ENCODE measurements at regions not wholly inside any gene's neighbourhood (a gene's known extent, or its start where the extent isn't known, plus 50 kb on each side); places are given as distances from the start of the nearest gene placed in this dataset.

GRCh38 chr5:72041654-72042053, 65.6 kb upstream of the MAP1B start:
- TF ChIP-seq REST (IDR thresholded peaks at IDR 0.05), result no peak
- TF ChIP-seq, protein P1, sequence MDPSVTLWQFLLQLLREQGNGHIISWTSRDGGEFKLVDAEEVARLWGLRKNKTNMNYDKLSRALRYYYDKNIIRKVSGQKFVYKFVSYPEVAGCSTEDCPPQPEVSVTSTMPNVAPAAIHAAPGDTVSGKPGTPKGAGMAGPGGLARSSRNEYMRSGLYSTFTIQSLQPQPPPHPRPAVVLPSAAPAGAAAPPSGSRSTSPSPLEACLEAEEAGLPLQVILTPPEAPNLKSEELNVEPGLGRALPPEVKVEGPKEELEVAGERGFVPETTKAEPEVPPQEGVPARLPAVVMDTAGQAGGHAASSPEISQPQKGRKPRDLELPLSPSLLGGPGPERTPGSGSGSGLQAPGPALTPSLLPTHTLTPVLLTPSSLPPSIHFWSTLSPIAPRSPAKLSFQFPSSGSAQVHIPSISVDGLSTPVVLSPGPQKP (IDR thresholded peaks at IDR 0.05; ENCODE audit: low read depth, low read length), result no peak
- TF ChIP-seq NFE2L2 (conservative IDR thresholded peaks at IDR 0.05; ENCODE audit: low read length), result no peak
- TF ChIP-seq, protein P2, sequence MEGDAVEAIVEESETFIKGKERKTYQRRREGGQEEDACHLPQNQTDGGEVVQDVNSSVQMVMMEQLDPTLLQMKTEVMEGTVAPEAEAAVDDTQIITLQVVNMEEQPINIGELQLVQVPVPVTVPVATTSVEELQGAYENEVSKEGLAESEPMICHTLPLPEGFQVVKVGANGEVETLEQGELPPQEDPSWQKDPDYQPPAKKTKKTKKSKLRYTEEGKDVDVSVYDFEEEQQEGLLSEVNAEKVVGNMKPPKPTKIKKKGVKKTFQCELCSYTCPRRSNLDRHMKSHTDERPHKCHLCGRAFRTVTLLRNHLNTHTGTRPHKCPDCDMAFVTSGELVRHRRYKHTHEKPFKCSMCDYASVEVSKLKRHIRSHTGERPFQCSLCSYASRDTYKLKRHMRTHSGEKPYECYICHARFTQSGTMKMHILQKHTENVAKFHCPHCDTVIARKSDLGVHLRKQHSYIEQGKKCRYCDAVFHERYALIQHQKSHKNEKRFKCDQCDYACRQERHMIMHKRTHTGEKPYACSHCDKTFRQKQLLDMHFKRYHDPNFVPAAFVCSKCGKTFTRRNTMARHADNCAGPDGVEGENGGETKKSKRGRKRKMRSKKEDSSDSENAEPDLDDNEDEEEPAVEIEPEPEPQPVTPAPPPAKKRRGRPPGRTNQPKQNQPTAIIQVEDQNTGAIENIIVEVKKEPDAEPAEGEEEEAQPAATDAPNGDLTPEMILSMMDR (IDR thresholded peaks at IDR 0.05), result no peak
- TF ChIP-seq BCL3 (IDR thresholded peaks at IDR 0.05), result no peak
- TF ChIP-seq TP53 (CRISPR knock-in tag; IDR thresholded peaks at IDR 0.05), result no peak
- no peak for TF ChIP-seq BHLHE40 (IDR thresholded peaks at IDR 0.05; ENCODE audit: low read depth, low read length)
- no peak for TF ChIP-seq POLR2AphosphoS2 (conservative IDR thresholded peaks at IDR 0.05; ENCODE audit: low read length)
- no peak for TF ChIP-seq RAD21 (conservative IDR thresholded peaks at IDR 0.05 in 1 of 2, IDR thresholded peaks at IDR 0.05 in 1 of 2)

All from A549 (cell line).